ENCODE measurements at regions not wholly inside any gene's neighbourhood (a gene's known extent, or its start where the extent isn't known, plus 50 kb on each side); places are given as distances from the start of the nearest gene placed in this dataset.
"Not testable (repeated sequence)": the region's sequence is repeated elsewhere in the genome, so short reads cannot be mapped to it uniquely, and the experiment has no call there.

GRCh38 chr1:59201341-59201740 is 95.6 kb upstream of the FGGY start:
- no peak for DNase-seq (ENCODE audit: low spot score)

GRCh38 chr1:59202455-59202854 is 94.4 kb upstream of the FGGY start:
- DNase-seq (ENCODE audit: low spot score), result no peak

DNA sequence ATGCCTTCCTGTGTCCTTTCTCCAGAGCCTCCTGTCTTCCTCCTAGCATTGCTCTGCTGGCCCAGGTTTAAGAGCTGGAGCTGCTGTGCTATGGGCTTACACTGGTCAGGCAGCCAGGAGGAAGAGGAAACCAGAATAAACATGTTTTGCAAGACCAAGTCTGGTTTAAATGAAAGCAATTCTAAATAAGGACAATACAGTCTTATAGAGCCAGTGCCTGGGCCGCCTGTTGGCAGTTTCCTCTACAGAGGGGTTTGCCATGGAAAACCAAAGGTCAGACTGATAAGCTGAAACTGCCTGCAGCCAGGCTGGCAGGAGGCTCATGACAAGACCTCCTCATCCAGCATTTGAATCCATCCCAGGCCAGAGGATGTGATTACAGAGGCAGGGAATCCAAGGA is 92.9 kb upstream of the FGGY start:
- DNase-seq (ENCODE audit: low spot score), result no peak

DNA sequence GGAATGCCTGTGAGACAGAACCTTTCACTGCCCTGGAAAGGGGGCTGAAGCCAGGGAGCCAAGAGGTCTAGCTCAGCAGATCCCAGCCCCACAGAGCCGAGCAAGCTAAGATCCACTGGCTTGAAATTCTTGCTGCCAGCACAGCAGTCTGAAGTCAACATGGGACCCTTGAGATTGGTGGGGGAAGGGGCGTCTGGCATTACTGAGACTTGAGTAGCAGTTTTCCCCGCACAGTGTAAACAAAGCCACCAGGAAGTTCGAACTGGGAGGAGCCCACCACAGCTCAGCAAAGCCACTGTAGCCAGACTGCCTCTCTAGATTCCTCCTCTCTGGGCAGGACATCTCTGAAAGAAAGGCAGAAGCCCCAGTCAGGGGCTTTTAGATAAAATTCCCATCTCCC is 90.3 kb upstream of the FGGY start:
- DNase-seq (ENCODE audit: low spot score), result not testable (repeated sequence)

- DNase-seq (ENCODE audit: low spot score), result not testable (repeated sequence)
These were observed 86.5 kb upstream of the FGGY start for GRCh38 chr1:59210430-59210829.

DNA sequence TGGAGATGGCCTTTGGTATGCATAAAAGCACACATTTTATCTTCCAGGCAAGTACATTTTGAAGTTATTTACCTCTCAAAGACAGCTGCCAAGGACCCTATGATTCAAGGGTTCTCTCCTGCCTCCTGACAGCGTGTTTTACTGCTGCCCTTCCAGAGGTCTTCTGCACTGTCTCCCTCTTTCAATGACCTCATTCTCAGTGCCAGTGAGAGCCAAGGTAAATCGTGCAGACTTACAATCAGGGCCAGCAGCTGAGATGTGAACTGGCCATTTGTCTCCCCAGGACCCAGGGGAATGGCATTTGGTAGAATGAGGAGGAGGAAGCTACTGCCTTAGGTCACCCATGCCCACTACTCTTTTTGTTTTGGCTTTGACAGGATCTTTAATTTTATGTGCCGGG is 84.2 kb upstream of the FGGY start:
- no peak for DNase-seq (ENCODE audit: low spot score)

DNA sequence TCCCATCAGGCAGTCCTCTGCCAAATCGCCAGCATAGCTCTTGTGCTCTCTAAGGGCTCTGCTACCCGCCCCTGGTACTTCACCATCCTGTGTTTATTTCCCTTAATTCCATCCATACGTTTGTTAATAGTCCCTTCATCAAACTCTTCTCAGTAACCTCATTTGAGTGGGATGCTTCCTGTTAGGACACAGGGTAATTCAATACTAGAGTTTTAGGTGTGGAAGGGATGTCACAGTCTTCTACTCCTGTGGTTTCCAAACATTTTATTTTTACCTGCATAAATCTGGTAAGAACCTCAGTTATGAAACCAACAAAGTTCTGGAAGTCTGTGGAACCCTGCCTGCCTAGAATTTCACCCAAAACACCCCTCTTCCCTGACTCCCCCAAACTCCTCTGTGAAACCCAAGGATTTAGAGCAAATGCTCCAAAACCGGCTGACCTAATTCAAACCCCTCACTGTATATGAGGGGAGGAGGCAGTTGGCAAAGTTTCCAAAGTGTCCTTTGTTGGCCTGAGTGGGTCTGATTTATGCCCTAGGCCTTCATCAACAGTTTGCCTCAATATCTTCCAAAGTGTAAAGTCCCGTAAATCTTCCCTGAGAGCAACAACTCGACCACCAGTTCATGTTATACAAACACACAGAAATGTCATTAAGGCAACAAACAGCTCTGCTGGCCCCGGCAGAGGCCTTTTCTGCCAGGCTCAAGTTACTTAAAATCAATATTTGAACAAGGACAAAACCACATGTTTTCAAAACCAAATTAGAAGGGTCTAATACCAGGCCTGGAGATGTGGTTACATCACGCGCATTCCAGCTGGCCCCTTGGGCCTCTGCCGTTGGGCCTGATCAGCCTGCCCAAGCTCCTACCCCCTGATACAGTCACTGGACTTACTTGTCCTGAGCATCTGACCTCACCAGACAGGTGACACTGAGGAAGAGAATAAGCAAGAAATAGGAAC is 82.4 kb upstream of the FGGY start:
- no peak for DNase-seq (ENCODE audit: low spot score)

DNA sequence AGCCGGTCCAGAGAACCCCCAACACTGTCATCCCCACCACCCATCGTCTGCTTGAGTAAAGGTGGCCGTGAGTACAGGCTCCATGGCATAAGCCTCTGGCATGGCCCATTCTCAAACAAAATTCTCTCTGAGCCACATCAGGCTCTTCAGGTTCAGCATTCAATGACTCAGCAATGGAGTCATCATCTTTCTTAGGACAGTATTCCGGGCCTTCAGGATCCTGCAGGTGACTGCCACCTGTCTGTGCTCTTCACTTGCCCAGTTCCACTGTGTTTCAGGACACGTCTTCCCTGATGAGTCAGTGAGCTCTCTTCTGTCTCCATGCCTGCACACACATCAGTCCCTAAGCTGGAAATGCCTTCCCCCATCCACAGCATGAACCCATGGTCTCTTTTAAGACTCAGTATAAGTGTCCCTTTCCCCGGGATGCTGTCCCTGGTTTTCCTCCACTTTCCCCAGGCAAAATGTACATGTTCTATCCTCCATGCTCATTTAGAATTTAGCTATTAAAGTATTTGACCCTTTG is 81.1 kb upstream of the FGGY start:
- no peak for DNase-seq (ENCODE audit: low spot score)

- not testable (repeated sequence) for DNase-seq (ENCODE audit: low spot score)
These were observed 79.5 kb upstream of the FGGY start for GRCh38 chr1:59217439-59217838.

DNA sequence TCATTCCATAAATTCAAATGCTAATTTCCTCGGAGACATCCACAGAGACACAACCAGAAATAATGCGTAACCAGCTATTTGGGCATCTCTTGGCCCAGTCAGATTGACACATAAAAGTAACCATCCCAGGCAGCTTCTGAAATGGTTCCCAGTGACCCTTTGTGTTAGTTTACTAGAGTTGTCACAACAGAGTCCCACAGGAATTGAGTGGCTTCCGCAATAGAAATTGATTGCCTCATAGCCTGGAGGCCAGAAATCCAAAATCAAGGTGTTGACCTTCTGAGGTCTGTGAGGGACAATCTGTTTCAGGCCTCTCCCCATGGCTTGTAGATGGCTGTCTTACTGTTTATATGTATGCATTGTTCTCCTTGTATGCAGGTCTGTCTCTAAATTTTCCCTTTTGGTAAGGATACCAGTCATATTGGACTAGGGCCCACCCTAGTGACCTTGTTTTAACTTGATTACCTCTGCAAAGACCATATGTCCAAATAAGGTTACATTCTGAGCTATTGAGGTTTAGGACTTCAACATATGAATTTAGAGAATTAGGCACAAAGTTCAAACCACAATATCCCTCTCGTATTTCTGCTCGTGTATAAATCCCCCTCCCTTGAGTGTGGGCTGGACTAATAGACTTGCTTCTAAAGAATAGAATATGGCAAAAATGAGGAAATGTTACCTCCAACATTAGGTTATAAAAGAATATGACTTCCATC is 78.2 kb upstream of the FGGY start:
- no peak for DNase-seq (ENCODE audit: low spot score)

DNA sequence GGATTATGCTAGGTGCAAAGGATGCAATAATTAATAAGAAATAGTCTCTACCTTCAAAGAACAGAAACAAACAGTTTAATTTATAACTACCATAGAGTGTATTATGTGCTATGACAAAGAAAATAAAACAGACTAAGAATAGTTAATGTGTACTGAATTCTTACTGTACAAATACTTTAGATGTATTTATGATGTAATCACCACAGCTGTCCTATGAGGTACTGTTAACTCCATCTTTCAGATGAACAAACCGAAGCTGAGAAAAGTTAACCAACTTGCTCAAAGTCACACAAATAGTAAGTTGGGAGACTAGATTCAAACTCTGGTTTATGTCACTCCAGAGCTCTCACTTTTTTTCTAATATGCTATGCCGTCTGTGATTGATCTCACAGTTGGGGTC is 77.0 kb upstream of the FGGY start:
- DNase-seq (ENCODE audit: low spot score), result no peak

DNA sequence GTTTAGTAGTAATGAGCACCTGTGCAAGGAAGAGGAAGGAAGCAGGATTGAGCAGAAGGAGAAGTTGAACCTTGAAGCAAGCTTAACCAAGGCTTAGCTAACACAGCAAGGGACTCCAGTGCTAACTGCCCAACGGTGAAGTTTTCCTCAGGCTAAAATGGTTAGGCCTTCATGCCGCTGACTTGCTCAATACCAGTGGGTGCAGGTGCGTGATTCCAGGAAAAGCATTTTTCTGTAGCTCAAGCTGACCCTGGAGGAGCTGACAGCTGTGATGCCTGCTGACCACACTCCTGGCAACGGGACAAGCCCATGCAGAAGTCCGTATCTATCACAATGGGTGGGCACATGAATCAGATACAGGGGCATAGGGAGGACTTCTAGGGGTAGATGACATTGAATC is 76.5 kb upstream of the FGGY start:
- DNase-seq (ENCODE audit: low spot score), result no peak

GRCh38 chr1:59223198-59223597 is 73.7 kb upstream of the FGGY start:
- no peak for DNase-seq (ENCODE audit: low spot score)

GRCh38 chr1:59223989-59224634 is 72.8 kb upstream of the FGGY start:
- DNase-seq (ENCODE audit: low spot score), result no peak

GRCh38 chr1:59225594-59226316 is 71.1 kb upstream of the FGGY start:
- no peak for DNase-seq (ENCODE audit: low spot score)

DNA sequence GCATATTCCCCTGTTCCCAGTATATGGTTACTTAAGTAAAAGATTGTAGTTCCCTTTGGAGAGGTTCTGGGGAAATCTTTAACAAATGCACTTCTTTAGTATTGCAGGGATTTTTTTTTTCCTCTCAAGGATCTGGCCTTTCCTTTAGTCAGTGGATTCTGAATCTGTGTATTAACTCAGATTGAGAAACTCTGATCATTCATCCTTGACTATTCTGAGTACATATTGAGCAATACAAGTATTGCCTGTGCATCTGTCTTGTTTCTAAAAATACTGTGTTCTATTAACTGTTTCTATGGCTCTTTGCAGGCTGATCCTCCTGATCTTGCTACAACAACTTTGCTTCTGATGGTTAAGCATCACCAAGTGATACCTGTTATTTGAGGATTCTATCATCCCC is 67.8 kb upstream of the FGGY start:
- no peak for DNase-seq (ENCODE audit: low spot score)

GRCh38 chr1:59230622-59231021 is 66.3 kb upstream of the FGGY start:
- no peak for DNase-seq (ENCODE audit: low spot score)

DNA sequence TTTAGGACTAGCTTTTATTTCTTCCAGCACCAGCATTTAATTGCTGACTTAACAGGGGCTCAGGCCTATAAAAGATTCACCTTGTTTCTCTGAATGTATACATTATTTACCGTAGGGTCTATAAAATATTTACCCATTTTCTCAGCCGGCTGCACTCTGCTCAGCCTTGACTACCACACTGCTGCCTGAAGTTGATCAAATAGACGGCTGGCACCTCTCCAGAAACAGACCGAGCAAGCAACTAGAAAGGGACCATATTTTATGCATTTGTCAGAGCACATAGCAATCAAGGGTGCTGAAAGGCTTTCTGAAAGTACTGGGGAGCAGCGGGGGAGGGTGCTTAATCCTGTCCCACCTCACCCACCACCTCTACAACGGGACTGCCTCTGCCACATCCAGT is 64.7 kb upstream of the FGGY start:
- DNase-seq (ENCODE audit: low spot score), result no peak

DNA sequence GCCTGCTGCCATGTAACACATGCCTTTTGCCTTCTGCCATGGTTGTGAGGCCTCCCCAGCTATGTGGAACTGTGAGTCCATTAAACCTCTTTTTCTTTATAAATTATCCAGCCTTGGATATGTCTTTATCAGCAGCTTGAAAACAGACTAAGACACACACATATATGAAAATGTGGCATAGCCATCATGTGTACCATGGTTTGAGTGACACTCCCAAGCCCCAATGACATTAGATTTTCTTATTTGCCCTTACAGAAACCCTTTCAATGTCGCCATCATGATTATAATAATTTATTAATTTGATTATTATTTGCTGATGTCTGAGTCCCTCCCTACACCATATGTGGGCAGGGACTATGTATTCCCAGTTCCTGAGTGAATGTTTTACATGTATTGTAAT is 63.5 kb upstream of the FGGY start:
- DNase-seq (ENCODE audit: low spot score), result no peak

- DNase-seq (ENCODE audit: low spot score), result no peak
These were observed 60.0 kb upstream of the FGGY start for GRCh38 chr1:59236721-59237545.

DNA sequence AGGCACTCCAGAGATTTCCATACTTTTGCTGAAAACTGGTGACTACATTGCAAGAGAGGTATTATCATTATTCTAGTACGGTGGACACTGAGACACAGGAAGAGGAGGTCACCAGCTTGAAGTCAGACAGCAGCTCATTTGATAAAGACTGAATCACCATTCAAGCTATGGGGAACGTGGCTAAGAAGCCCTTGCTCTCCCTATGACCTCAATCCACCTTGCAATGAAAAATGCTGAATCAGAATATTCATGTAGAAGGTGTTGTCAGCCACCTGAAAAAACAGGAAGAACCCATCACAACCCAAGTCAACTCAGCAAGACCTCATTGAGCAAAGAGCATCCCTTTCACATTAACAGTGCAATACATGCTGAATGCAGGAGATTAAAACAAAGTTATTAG is 59.0 kb upstream of the FGGY start:
- no peak for DNase-seq (ENCODE audit: low spot score)

Measured in HT-29 (cell line).